ENCODE measurements at regions not wholly inside any gene's neighbourhood (a gene's known extent, or its start where the extent isn't known, plus 50 kb on each side); places are given as distances from the start of the nearest gene placed in this dataset.

- no peak for TF ChIP-seq CTCF (conservative IDR thresholded peaks at IDR 0.05)
- TF ChIP-seq EZH2 (IDR thresholded peaks at IDR 0.05; ENCODE audit: low read depth), result no peak
These were observed 299.2 kb upstream of the SKOR2 start for GRCh38 chr18:47550611-47551010.
